ENCODE measurements at regions not wholly inside any gene's neighbourhood (a gene's known extent, or its start where the extent isn't known, plus 50 kb on each side); places are given as distances from the start of the nearest gene placed in this dataset.

GRCh38 chr10:44309361-44309760 lies 75.5 kb downstream of the CXCL12 start:
- H3K27me3 ChIP-seq: no peaks in the 10 kb centered on the region
- H3K9me3 ChIP-seq: no peaks in the 10 kb centered on the region
- no peak overlapping the region for H3K27ac ChIP-seq
- intact Hi-C loops (cut with DNase I): loop anchor here (5.0 to 10.0 kb wide), 2 partner anchors 545 to 617 kb away; no protein-coding TSS in a partner anchor
- H3K36me3 ChIP-seq: no peaks in the 10 kb centered on the region
- no peak for DNase-seq
- no peak overlapping the region for H3K4me3 ChIP-seq
- H3K4me1 ChIP-seq: peaks cover 6% of the 10 kb centered on the region
- TF ChIP-seq, protein P1, sequence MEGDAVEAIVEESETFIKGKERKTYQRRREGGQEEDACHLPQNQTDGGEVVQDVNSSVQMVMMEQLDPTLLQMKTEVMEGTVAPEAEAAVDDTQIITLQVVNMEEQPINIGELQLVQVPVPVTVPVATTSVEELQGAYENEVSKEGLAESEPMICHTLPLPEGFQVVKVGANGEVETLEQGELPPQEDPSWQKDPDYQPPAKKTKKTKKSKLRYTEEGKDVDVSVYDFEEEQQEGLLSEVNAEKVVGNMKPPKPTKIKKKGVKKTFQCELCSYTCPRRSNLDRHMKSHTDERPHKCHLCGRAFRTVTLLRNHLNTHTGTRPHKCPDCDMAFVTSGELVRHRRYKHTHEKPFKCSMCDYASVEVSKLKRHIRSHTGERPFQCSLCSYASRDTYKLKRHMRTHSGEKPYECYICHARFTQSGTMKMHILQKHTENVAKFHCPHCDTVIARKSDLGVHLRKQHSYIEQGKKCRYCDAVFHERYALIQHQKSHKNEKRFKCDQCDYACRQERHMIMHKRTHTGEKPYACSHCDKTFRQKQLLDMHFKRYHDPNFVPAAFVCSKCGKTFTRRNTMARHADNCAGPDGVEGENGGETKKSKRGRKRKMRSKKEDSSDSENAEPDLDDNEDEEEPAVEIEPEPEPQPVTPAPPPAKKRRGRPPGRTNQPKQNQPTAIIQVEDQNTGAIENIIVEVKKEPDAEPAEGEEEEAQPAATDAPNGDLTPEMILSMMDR (IDR thresholded peaks at IDR 0.05): no peak
- H3K9ac ChIP-seq (ENCODE audit: low read depth in 2 of 2, low read length in 2 of 2): no peak overlapping the region

- Histone ChIP-seq H3K9me3 (no peaks in the 10 kb centered on the region), H3K27me3 (no peaks in the 10 kb centered on the region), H3K9ac (ENCODE audit: low read depth in 2 of 2, low read length in 2 of 2) (no peak overlapping the region), H3K36me3 (no peaks in the 10 kb centered on the region), H3K4me3 (no peak overlapping the region), H3K27ac (no peak overlapping the region), H3K4me1 (peaks cover 6% of the 10 kb centered on the region)
- intact Hi-C loops (cut with DNase I): loop anchor here (5.0 to 10.0 kb wide), 2 partner anchors 546 to 617 kb away; no protein-coding TSS in a partner anchor
- TF ChIP-seq, protein P1 (IDR thresholded peaks at IDR 0.05): no peak
- no peak for DNase-seq
Observed at GRCh38 chr10:44308935-44309334, 76.0 kb downstream of the CXCL12 start.

DNA sequence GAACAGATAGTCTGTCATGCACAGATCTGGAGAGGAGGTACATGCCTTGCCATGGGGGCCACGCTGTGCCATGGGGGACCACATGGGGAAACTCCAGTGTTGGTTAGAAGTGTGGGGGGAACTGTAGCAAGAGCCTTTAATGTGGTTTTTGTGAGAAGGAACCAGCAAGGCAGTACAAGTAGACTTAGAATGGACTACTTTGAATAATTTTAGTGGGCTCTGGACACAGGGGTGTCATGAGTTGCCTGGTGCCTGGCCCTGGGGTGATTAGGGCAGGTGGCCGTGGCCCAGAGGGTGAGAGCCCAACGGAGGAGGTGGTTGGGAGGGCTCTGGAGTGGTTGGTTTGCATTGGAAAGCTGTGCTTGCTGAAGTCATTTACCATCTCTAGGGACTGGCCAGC lies 77.2 kb downstream of the CXCL12 start:
- no peak overlapping the region for H3K27ac ChIP-seq
- TF ChIP-seq, protein P1 (IDR thresholded peaks at IDR 0.05): no peak
- H3K4me1 ChIP-seq: peaks cover 6% of the 10 kb centered on the region

DNA sequence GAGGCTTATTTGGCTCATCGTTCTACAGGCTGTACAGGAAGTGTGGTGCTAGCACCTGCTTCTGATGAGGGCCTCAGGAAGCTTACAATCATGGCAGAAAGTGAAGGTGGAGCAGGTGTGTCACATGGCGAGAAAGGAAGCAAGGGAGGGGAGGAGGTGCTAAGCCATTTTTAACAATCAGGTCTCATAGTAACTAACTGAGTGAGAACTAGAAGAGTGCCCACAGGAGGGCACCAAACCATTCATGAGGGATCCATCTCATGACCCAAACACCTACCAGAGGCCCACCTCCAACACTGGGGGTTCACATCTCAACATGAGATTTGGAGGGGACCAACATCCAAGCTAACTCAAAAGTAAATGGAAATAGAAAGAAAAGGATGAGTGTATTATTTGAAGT lies 78.1 kb downstream of the CXCL12 start:
- intact Hi-C loops (cut with DNase I): loop anchor here (5.0 to 10.0 kb wide), 2 partner anchors 548 to 614 kb away; no protein-coding TSS in a partner anchor

More for the DNA sequence above, 77.2 kb downstream of the CXCL12 start:
- H3K27me3 ChIP-seq: no peaks in the 10 kb centered on the region
- no peak overlapping the region for H3K9ac ChIP-seq (ENCODE audit: low read depth in 2 of 2, low read length in 2 of 2)
- H3K36me3 ChIP-seq: no peaks in the 10 kb centered on the region
- intact Hi-C loops (cut with DNase I): loop anchor here (5.0 to 10.0 kb wide), 2 partner anchors 547 to 615 kb away; no protein-coding TSS in a partner anchor
- H3K9me3 ChIP-seq: no peaks in the 10 kb centered on the region
- no peak for DNase-seq
- H3K4me3 ChIP-seq: no peak overlapping the region

GRCh38 chr10:44306147-44306710 lies 78.7 kb downstream of the CXCL12 start:
- Histone ChIP-seq H3K27me3 (no peaks in the 10 kb centered on the region), H3K4me1 (peaks cover 6% of the 10 kb centered on the region), H3K27ac (no peak overlapping the region), H3K36me3 (no peaks in the 10 kb centered on the region), H3K9me3 (no peaks in the 10 kb centered on the region), H3K4me3 (no peak overlapping the region), H3K9ac (ENCODE audit: low read depth in 2 of 2, low read length in 2 of 2) (no peak overlapping the region)
- TF ChIP-seq, protein P1 (IDR thresholded peaks at IDR 0.05): no peak
- no peak for DNase-seq
- intact Hi-C loops (cut with DNase I): loop anchor here (5.0 to 10.0 kb wide), 2 partner anchors 549 to 614 kb away; no protein-coding TSS in a partner anchor

More for the DNA sequence above, 78.1 kb downstream of the CXCL12 start:
- Histone ChIP-seq H3K27ac (no peak overlapping the region), H3K27me3 (no peaks in the 10 kb centered on the region), H3K36me3 (no peaks in the 10 kb centered on the region), H3K4me1 (peaks cover 6% of the 10 kb centered on the region), H3K4me3 (no peak overlapping the region), H3K9ac (ENCODE audit: low read depth in 2 of 2, low read length in 2 of 2) (no peak overlapping the region), H3K9me3 (no peaks in the 10 kb centered on the region)
- no peak for DNase-seq
- TF ChIP-seq, protein P1 (IDR thresholded peaks at IDR 0.05): no peak
